Keratinocyte (primary cell): ENCODE measurements at regions not wholly inside any gene's neighbourhood (a gene's known extent, or its start where the extent isn't known, plus 50 kb on each side); places are given as distances from the start of the nearest gene placed in this dataset.

Experiments
- CTCF ChIP-seq, 3 experiments: IDR thresholded peaks in 1 of 3; conservative IDR thresholded peaks in 1 of 3; optimal IDR thresholded peaks in 1 of 3; 2 replicates in 2 of 3; 3 replicates in 1 of 3; pipeline versions ENCODE3 to v1.5.1; 2011; ENCODE audit warnings: low read length in 3 of 3, mild to moderate bottlenecking in 3 of 3, moderate library complexity in 2 of 3, control low read depth in 1 of 3, inconsistent platforms in 1 of 3; ENCODE audit not compliant: insufficient read depth in 2 of 3; ENCODE audit errors: extremely low read depth in 1 of 3
- EZH2 ChIP-seq: IDR thresholded peaks from one replicate; pipeline ENCODE4 v1.6.1; 2012; ENCODE audit warnings: inconsistent platforms, mild to moderate bottlenecking, low read length, moderate library complexity

DNA sequence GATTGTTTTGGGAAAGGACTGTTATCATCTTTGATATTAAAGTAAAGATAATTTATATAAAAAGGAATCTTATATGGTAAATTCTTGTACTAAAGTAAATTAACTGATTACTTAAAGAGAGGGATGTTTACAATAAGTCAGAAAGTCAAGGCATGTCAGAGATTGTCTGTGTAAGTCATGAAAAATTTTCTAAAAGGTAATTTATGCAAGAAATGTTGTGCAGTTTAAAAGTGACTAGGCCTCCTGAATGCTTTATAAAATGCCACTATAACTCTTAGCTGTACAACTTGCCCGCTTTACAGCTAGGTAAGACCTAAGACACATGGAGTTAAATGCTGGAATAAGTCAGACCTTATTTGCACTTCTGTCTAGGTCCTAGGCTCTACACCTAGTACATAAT, 692.9 kb downstream of the GBE1 start:
- no peak for TF ChIP-seq EZH2
- TF ChIP-seq CTCF (optimal IDR thresholded peaks at IDR 0.05 in 1 of 3, IDR thresholded peaks at IDR 0.05 in 1 of 3, conservative IDR thresholded peaks at IDR 0.05 in 1 of 3; ENCODE audit: extremely low read depth in 1 of 3, insufficient read depth in 2 of 3, low read length in 3 of 3): no peak
